Suprapubic skin (tissue), 4 donors: ENCODE measurements at regions not wholly inside any gene's neighbourhood (a gene's known extent, or its start where the extent isn't known, plus 50 kb on each side); places are given as distances from the start of the nearest gene placed in this dataset.
"Not testable (repeated sequence)": the region's sequence is repeated elsewhere in the genome, so short reads cannot be mapped to it uniquely, and the experiment has no call there.

Experiments
- DNase-seq, 2 donors: peaks; one replicate each; pipeline ENCODE4 v3.0.0-alpha.2; 2019; ENCODE audit warnings: low spot score in 2 of 2
- H3K27ac ChIP-seq: fragments of 200-600 bp; sonication (generic); one replicate; pipeline ENCODE4 v1.5.1; 2019
- H3K27me3 ChIP-seq: fragments of 200-600 bp; sonication (generic); one replicate; pipeline ENCODE4 v1.5.1; 2019
- H3K36me3 ChIP-seq: fragments of 200-600 bp; sonication (generic); one replicate; pipeline ENCODE4 v1.5.1; 2019
- H3K4me1 ChIP-seq: fragments of 200-600 bp; sonication (generic); one replicate; pipeline ENCODE4 v1.5.1; 2019
- H3K4me3 ChIP-seq: fragments of 200-600 bp; sonication (generic); one replicate; pipeline ENCODE4 v1.5.1; 2019; ENCODE audit warnings: mild to moderate bottlenecking
- H3K9me3 ChIP-seq: fragments of 200-600 bp; sonication (generic); one replicate; pipeline ENCODE4 v1.5.1; 2019
- EP300 ChIP-seq: sonication (generic); formaldehyde crosslinking; IDR thresholded peaks from one replicate; pipeline ENCODE4 v1.6.1; 2017; ENCODE audit warnings: antibody characterized with exemption
- POLR2A ChIP-seq, 2 donors: fragments of 450-650 bp; IDR thresholded peaks; one replicate each; pipeline ENCODE4 v1.6.1; 2017; ENCODE audit warnings: antibody characterized with exemption in 2 of 2, mild to moderate bottlenecking in 2 of 2, moderate library complexity in 2 of 2
- POLR2AphosphoS5 ChIP-seq, 3 donors: sonication (generic); formaldehyde crosslinking; IDR thresholded peaks; one replicate each; pipeline ENCODE4 v1.6.1; 2017; ENCODE audit warnings: antibody characterized with exemption in 3 of 3
- WGBS: methylation state at CpG from one replicate; pipeline ENCODE4 v1.1.5; 2018; 5-methylcytosine and 5-hydroxymethylcytosine counted together
- TF ChIP-seq, protein P1 (sequence below), 2 donors: fragments of 200-600 bp in 1 of 2; fragments of 450-650 bp in 1 of 2; sonication (generic) in 1 of 2; IDR thresholded peaks; one replicate each; pipeline ENCODE4 v1.5.1; 2016 to 2019; ENCODE audit warnings: antibody characterized with exemption in 2 of 2, mild to moderate bottlenecking in 1 of 2, moderate library complexity in 1 of 2

DNA sequence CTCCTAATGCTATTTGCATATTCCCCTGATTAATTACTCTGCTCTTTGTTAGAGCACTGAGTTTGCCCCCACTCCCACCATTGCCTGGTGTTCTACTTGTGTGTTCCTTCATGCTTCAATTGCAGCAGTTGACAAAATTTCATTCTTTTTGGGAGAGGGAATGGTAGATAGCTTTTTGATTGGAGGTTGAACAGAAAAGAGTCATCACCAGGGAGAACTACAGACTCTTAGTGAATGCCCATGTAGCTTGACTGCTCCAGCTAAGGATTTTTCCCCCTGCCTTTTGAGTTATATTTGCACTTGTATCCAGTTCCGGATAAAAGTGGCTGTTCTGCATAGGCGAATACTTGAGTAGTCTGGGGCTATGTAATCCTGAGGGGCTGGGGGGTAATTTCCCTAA is 183.9 kb downstream of the ETNK1 start:
- WGBS, result 94% methylated on average over 2 of the region's 2 CpGs
- Histone ChIP-seq H3K4me3 (no peak overlapping the region), H3K4me1 (no peaks in the 10 kb centered on the region), H3K27me3 (no peaks in the 10 kb centered on the region), H3K36me3 (no peaks in the 10 kb centered on the region), H3K27ac (no peak overlapping the region), H3K9me3 (no peaks in the 10 kb centered on the region)
- no peak for TF ChIP-seq POLR2A (IDR thresholded peaks at IDR 0.05)
- TF ChIP-seq EP300, result no peak
- TF ChIP-seq POLR2AphosphoS5 (IDR thresholded peaks at IDR 0.05), result no peak
- no peak for DNase-seq

DNA sequence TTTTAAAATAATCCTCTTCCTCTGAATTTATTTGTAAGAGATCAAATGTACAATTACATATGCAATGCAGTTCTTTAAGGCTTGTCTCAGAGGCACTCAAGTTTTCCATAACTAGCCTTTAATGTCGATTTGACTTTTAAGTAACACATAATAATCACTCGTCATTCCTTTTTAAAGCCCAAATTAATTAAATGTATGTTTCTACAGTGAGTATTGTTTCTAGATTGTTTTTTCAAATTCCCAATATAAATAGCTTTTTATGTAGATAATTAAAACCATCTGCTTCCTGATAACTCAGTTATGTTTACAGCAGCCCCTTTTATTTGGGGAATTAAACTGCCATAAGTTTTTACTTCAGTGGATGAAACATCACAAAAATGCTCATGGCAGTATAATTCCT is 185.1 kb downstream of the ETNK1 start:
- 67% methylated on average over 2 of the region's 2 CpGs for WGBS
- DNase-seq, result no peak
- TF ChIP-seq, protein P1, sequence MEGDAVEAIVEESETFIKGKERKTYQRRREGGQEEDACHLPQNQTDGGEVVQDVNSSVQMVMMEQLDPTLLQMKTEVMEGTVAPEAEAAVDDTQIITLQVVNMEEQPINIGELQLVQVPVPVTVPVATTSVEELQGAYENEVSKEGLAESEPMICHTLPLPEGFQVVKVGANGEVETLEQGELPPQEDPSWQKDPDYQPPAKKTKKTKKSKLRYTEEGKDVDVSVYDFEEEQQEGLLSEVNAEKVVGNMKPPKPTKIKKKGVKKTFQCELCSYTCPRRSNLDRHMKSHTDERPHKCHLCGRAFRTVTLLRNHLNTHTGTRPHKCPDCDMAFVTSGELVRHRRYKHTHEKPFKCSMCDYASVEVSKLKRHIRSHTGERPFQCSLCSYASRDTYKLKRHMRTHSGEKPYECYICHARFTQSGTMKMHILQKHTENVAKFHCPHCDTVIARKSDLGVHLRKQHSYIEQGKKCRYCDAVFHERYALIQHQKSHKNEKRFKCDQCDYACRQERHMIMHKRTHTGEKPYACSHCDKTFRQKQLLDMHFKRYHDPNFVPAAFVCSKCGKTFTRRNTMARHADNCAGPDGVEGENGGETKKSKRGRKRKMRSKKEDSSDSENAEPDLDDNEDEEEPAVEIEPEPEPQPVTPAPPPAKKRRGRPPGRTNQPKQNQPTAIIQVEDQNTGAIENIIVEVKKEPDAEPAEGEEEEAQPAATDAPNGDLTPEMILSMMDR (IDR thresholded peaks at IDR 0.05), result no peak
- TF ChIP-seq EP300 (no peak), POLR2AphosphoS5 (IDR thresholded peaks at IDR 0.05) (no peak), POLR2A (IDR thresholded peaks at IDR 0.05) (no peak)

DNA sequence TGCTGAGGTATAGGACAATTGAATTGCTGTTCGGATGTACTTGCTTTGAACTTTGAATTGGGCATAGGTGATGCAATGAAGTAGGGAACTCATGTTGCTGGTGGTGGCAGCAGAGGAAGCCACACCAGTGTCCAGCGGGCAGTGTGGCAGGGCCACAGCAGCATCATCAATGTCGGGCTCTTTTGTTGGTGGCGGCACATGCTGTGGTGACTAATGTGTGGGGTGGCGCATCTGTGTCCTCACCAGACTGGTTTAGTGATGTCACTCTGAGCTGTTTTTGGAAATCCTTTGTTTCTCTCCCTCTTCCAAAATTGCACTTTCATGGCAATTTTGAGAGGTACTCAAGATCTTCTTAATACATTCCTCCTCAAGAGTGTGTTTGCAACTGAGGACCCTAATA is 187.6 kb downstream of the ETNK1 start:
- H3K27me3 ChIP-seq, result no peaks in the 10 kb centered on the region
- H3K4me3 ChIP-seq, result no peak overlapping the region
- 88% methylated on average over 5 of the region's 5 CpGs for WGBS
- no peaks in the 10 kb centered on the region for H3K4me1 ChIP-seq
- DNase-seq, result no peak
- no peaks in the 10 kb centered on the region for H3K36me3 ChIP-seq
- H3K27ac ChIP-seq, result no peak overlapping the region
- TF ChIP-seq POLR2AphosphoS5 (IDR thresholded peaks at IDR 0.05) (no peak), EP300 (no peak)
- TF ChIP-seq, protein P1 (IDR thresholded peaks at IDR 0.05), result no peak
- H3K9me3 ChIP-seq, result no peaks in the 10 kb centered on the region

More for the DNA sequence above, 185.1 kb downstream of the ETNK1 start:
- Histone ChIP-seq H3K36me3 (no peaks in the 10 kb centered on the region), H3K4me3 (no peak overlapping the region), H3K4me1 (no peaks in the 10 kb centered on the region), H3K27ac (no peak overlapping the region), H3K27me3 (no peaks in the 10 kb centered on the region), H3K9me3 (no peaks in the 10 kb centered on the region)

DNA sequence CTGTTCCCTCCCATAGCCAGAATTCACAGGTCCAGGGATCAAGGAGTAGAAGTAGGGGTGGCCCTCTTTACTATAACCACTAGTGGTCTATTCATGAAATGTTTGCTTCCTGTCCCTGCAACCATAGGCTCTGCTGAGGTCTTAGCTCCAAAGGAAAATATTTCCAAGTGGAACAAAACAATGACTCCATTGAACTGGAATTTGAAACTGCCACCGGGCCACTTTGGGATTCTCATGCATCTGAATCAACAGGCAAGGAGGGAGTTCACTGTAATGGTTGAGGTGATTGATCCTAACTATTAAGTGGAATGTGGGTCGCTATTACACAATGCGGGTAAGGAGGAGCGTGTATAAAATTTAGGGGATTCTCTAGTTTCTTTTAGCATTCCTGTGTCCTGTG is 197.0 kb downstream of the ETNK1 start:
- no peak overlapping the region for H3K27ac ChIP-seq
- no peaks in the 10 kb centered on the region for H3K27me3 ChIP-seq
- TF ChIP-seq EP300, result no peak
- no peak for TF ChIP-seq POLR2AphosphoS5 (IDR thresholded peaks at IDR 0.05)
- no peak for TF ChIP-seq POLR2A (IDR thresholded peaks at IDR 0.05)
- TF ChIP-seq, protein P1 (IDR thresholded peaks at IDR 0.05), result no peak
- H3K36me3 ChIP-seq, result no peaks in the 10 kb centered on the region
- H3K4me1 ChIP-seq, result no peaks in the 10 kb centered on the region
- no peak overlapping the region for H3K4me3 ChIP-seq
- WGBS, result 85% methylated on average over 4 of the region's 4 CpGs
- DNase-seq, result no peak
- H3K9me3 ChIP-seq, result peaks cover 6% of the 10 kb centered on the region

DNA sequence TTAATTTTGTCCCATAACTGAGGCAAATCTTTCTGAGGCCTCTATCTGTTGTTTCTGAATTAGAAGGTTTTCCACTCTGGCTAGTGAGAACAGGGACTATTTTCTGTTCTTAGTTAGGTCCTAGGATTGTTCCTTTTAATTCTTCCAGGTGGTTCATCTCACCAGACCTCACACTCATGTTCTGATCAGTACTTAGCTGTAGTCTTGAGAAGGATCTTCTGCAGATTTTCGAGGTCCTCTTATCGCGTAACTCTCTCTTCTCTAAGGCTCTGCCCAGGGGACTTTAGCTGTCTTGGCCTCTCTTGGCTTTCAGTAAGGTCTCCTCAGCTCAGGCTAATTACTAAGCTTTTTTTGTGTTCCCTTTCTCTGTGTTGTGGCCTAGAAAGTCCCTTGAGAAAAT is 201.1 kb downstream of the ETNK1 start:
- Histone ChIP-seq H3K27ac (no peak overlapping the region), H3K4me3 (no peak overlapping the region), H3K36me3 (no peaks in the 10 kb centered on the region), H3K4me1 (no peaks in the 10 kb centered on the region), H3K27me3 (no peaks in the 10 kb centered on the region), H3K9me3 (peaks cover 6% of the 10 kb centered on the region)
- no peak for TF ChIP-seq EP300
- 89% methylated on average over 3 of the region's 3 CpGs for WGBS
- DNase-seq, result no peak

DNA sequence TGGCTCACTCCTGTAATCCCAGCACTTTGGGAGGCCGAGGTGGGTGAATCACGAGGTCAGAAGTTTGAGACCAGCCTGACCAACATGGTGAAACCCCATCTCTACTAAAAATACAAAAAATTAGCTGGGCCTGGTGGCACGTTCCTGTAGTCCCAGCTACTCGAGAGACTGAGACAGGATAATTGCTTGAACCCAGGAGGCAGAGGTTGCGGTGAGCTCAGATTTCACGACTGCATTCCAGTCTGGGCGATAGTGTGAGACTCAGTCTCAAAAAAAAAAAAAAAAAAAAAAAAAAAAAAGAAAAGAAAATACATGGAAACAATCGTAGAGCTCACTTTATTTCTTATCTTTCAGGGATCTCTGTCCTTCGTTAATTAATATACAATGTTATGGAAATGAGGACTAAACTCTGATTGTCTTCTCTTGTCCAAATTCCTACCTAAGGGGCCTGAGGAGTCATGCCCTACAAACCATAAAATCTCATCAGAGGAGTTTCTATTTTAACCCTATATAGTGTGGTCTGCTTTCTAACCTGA is 201.5 kb downstream of the ETNK1 start:
- not testable (repeated sequence) for H3K27ac ChIP-seq, H3K4me1 ChIP-seq, H3K27me3 ChIP-seq, DNase-seq, H3K9me3 ChIP-seq, H3K36me3 ChIP-seq, H3K4me3 ChIP-seq
- 68% methylated on average over 9 of the region's 9 CpGs for WGBS

DNA sequence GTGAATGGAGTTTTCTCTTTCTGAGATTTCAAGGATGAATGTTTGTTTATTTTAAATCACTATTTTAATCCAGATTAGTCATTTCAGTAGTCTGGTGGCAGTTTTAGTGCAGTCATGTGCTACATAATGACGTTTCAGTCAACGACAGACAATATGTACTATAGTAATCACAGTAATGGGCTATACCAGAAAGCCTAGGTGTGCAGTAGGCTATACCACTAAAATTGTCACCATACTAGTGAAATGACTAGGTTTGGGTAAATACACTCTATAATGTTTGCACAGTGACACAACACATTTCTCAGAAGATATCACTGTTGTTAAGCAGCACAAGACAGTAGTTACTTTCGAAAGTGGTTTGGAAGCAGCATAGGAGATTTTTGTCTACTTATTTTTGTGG is 203.1 kb downstream of the ETNK1 start:
- Histone ChIP-seq H3K4me1 (no peaks in the 10 kb centered on the region), H3K27me3 (no peaks in the 10 kb centered on the region), H3K27ac (no peak overlapping the region), H3K4me3 (no peak overlapping the region), H3K36me3 (no peaks in the 10 kb centered on the region), H3K9me3 (no peaks in the 10 kb centered on the region)
- TF ChIP-seq, protein P1 (IDR thresholded peaks at IDR 0.05), result no peak
- TF ChIP-seq POLR2A (IDR thresholded peaks at IDR 0.05), result no peak
- TF ChIP-seq POLR2AphosphoS5 (IDR thresholded peaks at IDR 0.05), result no peak
- no peak for TF ChIP-seq EP300
- DNase-seq, result no peak
- 69% methylated on average over 3 of the region's 3 CpGs for WGBS
